Activated naive CD4-positive, alpha-beta T cell treated with anti-CD3 and anti-CD28 coated beads for 36 hours (primary cell): ENCODE measurements at regions not wholly inside any gene's neighbourhood (a gene's known extent, or its start where the extent isn't known, plus 50 kb on each side); places are given as distances from the start of the nearest gene placed in this dataset.

Experiments
- CTCF ChIA-PET: fragments of 350-600 bp; sonication (Branson Sonifier 250); formaldehyde crosslinking; loops from one replicate; lab custom pipeline; 2021; ENCODE audit warnings: antibody characterized with exemption; lab: Charles Lee
- DNase-seq: peaks from one replicate; pipeline ENCODE4 v3.0.0-alpha.2; 2020
- H3K27ac Mint-ChIP-seq: one replicate; pipeline ENCODE4 v1.8.0; 2021; ENCODE audit warnings: mild to moderate bottlenecking, mixed read lengths
- H3K27me3 Mint-ChIP-seq: one replicate; pipeline ENCODE4 v1.8.0; 2021; ENCODE audit warnings: low read depth, mixed read lengths
- H3K36me3 Mint-ChIP-seq: one replicate; pipeline ENCODE4 v1.8.0; 2021; ENCODE audit warnings: low read depth, mixed read lengths
- H3K4me1 Mint-ChIP-seq: one replicate; pipeline ENCODE4 v1.8.0; 2021; ENCODE audit warnings: low read depth, mixed read lengths
- H3K4me3 Mint-ChIP-seq: one replicate; pipeline ENCODE4 v1.8.0; 2021; ENCODE audit warnings: mild to moderate bottlenecking, moderate library complexity, mixed read lengths
- H3K9me3 Mint-ChIP-seq: one replicate; pipeline ENCODE4 v1.8.0; 2021; ENCODE audit warnings: mixed read lengths
- intact Hi-C: fragments of 100-400 bp; cut with micrococcal nuclease; formaldehyde crosslinking; loops from one replicate; pipeline ENCODE4 v1.15.1; 2023

GRCh38 chr14:106200541-106201315 is 674.3 kb downstream of the TMEM121 start:
- Mint-ChIP-seq H3K27me3 (peaks cover 22% of the 10 kb centered on the region), H3K9me3 (no peaks in the 10 kb centered on the region), H3K36me3 (no peaks in the 10 kb centered on the region), H3K27ac (no peak overlapping the region), H3K4me3 (peak overlapping the region; percentile 71), H3K4me1 (peaks cover 19% of the 10 kb centered on the region)
- CTCF ChIA-PET, result interaction anchor here (0.5 to 3.2 kb wide), 18 partner anchors 9 to 161 kb away, joined by 3 to 22 read pairs (median 4); no protein-coding TSS in a partner anchor
- DNase-seq, result peak; percentile 65
- intact Hi-C loops, result no loop called here

- CTCF ChIA-PET, result interaction anchor here (0.5 to 3.2 kb wide), 14 partner anchors 9 to 161 kb away, joined by 3 to 22 read pairs (median 4); no protein-coding TSS in a partner anchor
Measured at GRCh38 chr14:106201376-106201775, 675.0 kb downstream of the TMEM121 start.

GRCh38 chr14:106203438-106203837 is 677.1 kb downstream of the TMEM121 start:
- Mint-ChIP-seq H3K4me3 (no peak overlapping the region), H3K27ac (no peak overlapping the region), H3K9me3 (no peaks in the 10 kb centered on the region), H3K27me3 (peaks cover 22% of the 10 kb centered on the region), H3K36me3 (no peaks in the 10 kb centered on the region), H3K4me1 (peaks cover 12% of the 10 kb centered on the region)
- CTCF ChIA-PET, result interaction anchor here (0.7 to 0.9 kb wide), 2 partner anchors 54 to 75 kb away, joined by 3 to 5 read pairs; no protein-coding TSS in a partner anchor
- intact Hi-C loops, result no loop called here
- no peak for DNase-seq

More at GRCh38 chr14:106201376-106201775, 675.0 kb downstream of the TMEM121 start:
- Mint-ChIP-seq H3K27me3 (peaks cover 22% of the 10 kb centered on the region), H3K27ac (no peak overlapping the region), H3K4me1 (peaks cover 17% of the 10 kb centered on the region), H3K4me3 (peak overlapping the region; percentile 71), H3K9me3 (no peaks in the 10 kb centered on the region), H3K36me3 (no peaks in the 10 kb centered on the region)
- intact Hi-C loops, result no loop called here
- DNase-seq, result no peak

GRCh38 chr14:106204063-106204462 is 677.7 kb downstream of the TMEM121 start:
- intact Hi-C loops, result no loop called here
- Mint-ChIP-seq H3K4me1 (peaks cover 15% of the 10 kb centered on the region), H3K27ac (no peak overlapping the region), H3K36me3 (no peaks in the 10 kb centered on the region), H3K27me3 (peaks cover 20% of the 10 kb centered on the region), H3K9me3 (no peaks in the 10 kb centered on the region), H3K4me3 (no peak overlapping the region)
- DNase-seq, result no peak
- CTCF ChIA-PET, result no interaction called here

GRCh38 chr14:106207316-106207715 is 680.9 kb downstream of the TMEM121 start:
- CTCF ChIA-PET, result interaction anchor here (1.1 kb wide), 1 partner anchor 10 kb away, joined by 3 read pairs; no protein-coding TSS in a partner anchor
- H3K27ac Mint-ChIP-seq, result no peak overlapping the region

GRCh38 chr14:106208794-106209193 is 682.4 kb downstream of the TMEM121 start:
- intact Hi-C loops, result loop anchor here (1.0 to 2.0 kb wide), 3 partner anchors 26 to 60 kb away; no protein-coding TSS in a partner anchor
- Mint-ChIP-seq H3K4me1 (peaks cover 21% of the 10 kb centered on the region), H3K27me3 (no peaks in the 10 kb centered on the region), H3K9me3 (no peaks in the 10 kb centered on the region), H3K4me3 (no peak overlapping the region), H3K27ac (no peak overlapping the region), H3K36me3 (no peaks in the 10 kb centered on the region)
- DNase-seq, result no peak
- CTCF ChIA-PET, result interaction anchor here (0.9 to 4.4 kb wide), 9 partner anchors 11 to 260 kb away, joined by 3 to 36 read pairs (median 11); no protein-coding TSS in a partner anchor

More at GRCh38 chr14:106207316-106207715, 680.9 kb downstream of the TMEM121 start:
- intact Hi-C loops, result no loop called here
- Mint-ChIP-seq H3K36me3 (no peaks in the 10 kb centered on the region), H3K27me3 (peaks cover 2% of the 10 kb centered on the region), H3K9me3 (no peaks in the 10 kb centered on the region), H3K4me1 (peaks cover 21% of the 10 kb centered on the region), H3K4me3 (no peak overlapping the region)
- no peak for DNase-seq

GRCh38 chr14:106209755-106210154 is 683.4 kb downstream of the TMEM121 start:
- CTCF ChIA-PET, result interaction anchor here (0.5 to 4.4 kb wide), 27 partner anchors 9 to 259 kb away, joined by 3 to 36 read pairs (median 5); no protein-coding TSS in a partner anchor
- no peak overlapping the region for H3K27ac Mint-ChIP-seq
- no peaks in the 10 kb centered on the region for H3K27me3 Mint-ChIP-seq
- H3K36me3 Mint-ChIP-seq, result no peaks in the 10 kb centered on the region
- peak overlapping the region; percentile 14 for H3K4me3 Mint-ChIP-seq
- no peaks in the 10 kb centered on the region for H3K9me3 Mint-ChIP-seq
- peaks cover 21% of the 10 kb centered on the region for H3K4me1 Mint-ChIP-seq
- intact Hi-C loops, result loop anchor here (1.0 to 2.0 kb wide), 3 partner anchors 25 to 59 kb away; no protein-coding TSS in a partner anchor
- peak; percentile 71 for DNase-seq

GRCh38 chr14:106210650-106211049 is 684.3 kb downstream of the TMEM121 start:
- Mint-ChIP-seq H3K4me1 (peaks cover 21% of the 10 kb centered on the region), H3K27ac (no peak overlapping the region), H3K27me3 (no peaks in the 10 kb centered on the region), H3K4me3 (no peak overlapping the region), H3K9me3 (no peaks in the 10 kb centered on the region), H3K36me3 (no peaks in the 10 kb centered on the region)
- peak; percentile 77 for DNase-seq
- CTCF ChIA-PET, result interaction anchor here (0.7 to 4.4 kb wide), 22 partner anchors 9 to 258 kb away, joined by 3 to 36 read pairs (median 5); no protein-coding TSS in a partner anchor
- intact Hi-C loops, result no loop called here

- H3K27me3 Mint-ChIP-seq, result no peaks in the 10 kb centered on the region
- H3K27ac Mint-ChIP-seq, result no peak overlapping the region
- peaks cover 27% of the 10 kb centered on the region for H3K4me1 Mint-ChIP-seq
- CTCF ChIA-PET, result interaction anchor here (0.7 to 4.4 kb wide), 11 partner anchors 8 to 205 kb away, joined by 3 to 36 read pairs (median 5); no protein-coding TSS in a partner anchor
- H3K36me3 Mint-ChIP-seq, result no peaks in the 10 kb centered on the region
- no peak overlapping the region for H3K4me3 Mint-ChIP-seq
- no peaks in the 10 kb centered on the region for H3K9me3 Mint-ChIP-seq
- intact Hi-C loops, result no loop called here
- DNase-seq, result no peak
Measured at GRCh38 chr14:106211334-106211900, 685.0 kb downstream of the TMEM121 start.

GRCh38 chr14:106215229-106215628 is 688.8 kb downstream of the TMEM121 start:
- no peak for DNase-seq
- intact Hi-C loops, result no loop called here
- Mint-ChIP-seq H3K36me3 (no peaks in the 10 kb centered on the region), H3K9me3 (no peaks in the 10 kb centered on the region), H3K4me1 (peaks cover 25% of the 10 kb centered on the region), H3K27me3 (no peaks in the 10 kb centered on the region), H3K27ac (no peak overlapping the region), H3K4me3 (no peak overlapping the region)
- CTCF ChIA-PET, result no interaction called here

GRCh38 chr14:106216679-106217078 is 690.3 kb downstream of the TMEM121 start:
- no peak overlapping the region for H3K4me3 Mint-ChIP-seq
- no peaks in the 10 kb centered on the region for H3K27me3 Mint-ChIP-seq
- no peaks in the 10 kb centered on the region for H3K9me3 Mint-ChIP-seq
- no peaks in the 10 kb centered on the region for H3K36me3 Mint-ChIP-seq
- intact Hi-C loops, result no loop called here
- H3K27ac Mint-ChIP-seq, result no peak overlapping the region
- no peak for DNase-seq
- CTCF ChIA-PET, result no interaction called here
- H3K4me1 Mint-ChIP-seq, result peaks cover 18% of the 10 kb centered on the region

GRCh38 chr14:106218174-106218573 is 691.8 kb downstream of the TMEM121 start:
- H3K4me1 Mint-ChIP-seq, result peaks cover 32% of the 10 kb centered on the region
- no peaks in the 10 kb centered on the region for H3K36me3 Mint-ChIP-seq
- no peaks in the 10 kb centered on the region for H3K9me3 Mint-ChIP-seq
- H3K27ac Mint-ChIP-seq, result no peak overlapping the region
- CTCF ChIA-PET, result interaction anchor here (1.1 kb wide), 1 partner anchor 10 kb away, joined by 4 read pairs; no protein-coding TSS in a partner anchor
- intact Hi-C loops, result no loop called here
- no peak for DNase-seq
- no peaks in the 10 kb centered on the region for H3K27me3 Mint-ChIP-seq
- H3K4me3 Mint-ChIP-seq, result no peak overlapping the region
